Sigmoid colon (tissue), 6 donors: ENCODE measurements at regions not wholly inside any gene's neighbourhood (a gene's known extent, or its start where the extent isn't known, plus 50 kb on each side); places are given as distances from the start of the nearest gene placed in this dataset.

Experiments used
- DNase-seq: peaks from one replicate; pipeline ENCODE4 v3.0.0-alpha.2; 2019
- H3K27ac ChIP-seq, 4 donors: fragments of 200-600 bp; sonication (generic); one replicate each; pipeline ENCODE4 v1.5.1; 2016 to 2019; ENCODE audit warnings: mild to moderate bottlenecking in 1 of 4
- H3K27me3 ChIP-seq, 3 donors: fragments of 200-600 bp; sonication (generic); one replicate each; pipeline ENCODE4 v1.5.1; 2019; ENCODE audit warnings: mild to moderate bottlenecking in 1 of 3
- H3K36me3 ChIP-seq, 4 donors: fragments of 200-600 bp; sonication (generic); one replicate each; pipeline ENCODE4 v1.5.1; 2016 to 2019
- H3K4me1 ChIP-seq, 4 donors: fragments of 200-600 bp; sonication (generic); one replicate each; pipeline ENCODE4 v1.5.1; 2017 to 2019
- H3K4me3 ChIP-seq, 4 donors: fragments of 200-600 bp; sonication (generic); one replicate each; pipeline ENCODE4 v1.5.1; 2017 to 2019; ENCODE audit warnings: mild to moderate bottlenecking in 2 of 4, moderate library complexity in 1 of 4
- H3K9me3 ChIP-seq, 4 donors: fragments of 200-600 bp in 3 of 4; sonication (generic) in 3 of 4; one replicate each; pipeline versions ENCODE4 v1.5.1 to v1.6.1; 2013 to 2019
- CTCF ChIP-seq, 4 experiments: fragments of 450-650 bp in 3 of 4; fragments of 200-600 bp in 1 of 4; IDR thresholded peaks; one replicate each; pipeline ENCODE4 v1.5.1; 2016 to 2019; ENCODE audit warnings: antibody characterized with exemption in 4 of 4, mild to moderate bottlenecking in 3 of 4, moderate library complexity in 2 of 4
- EP300 ChIP-seq, 4 donors: sonication (generic); formaldehyde crosslinking; IDR thresholded peaks; one replicate each; pipeline ENCODE4 v1.6.1; 2017; ENCODE audit warnings: antibody characterized with exemption in 4 of 4
- POLR2A ChIP-seq, 2 donors: fragments of 450-650 bp; IDR thresholded peaks; one replicate each; pipeline ENCODE4 v1.6.1; 2016; ENCODE audit warnings: antibody characterized with exemption in 2 of 2, mild to moderate bottlenecking in 2 of 2, moderate library complexity in 2 of 2
- POLR2AphosphoS5 ChIP-seq, 4 donors: sonication (generic); formaldehyde crosslinking; IDR thresholded peaks; one replicate each; pipeline ENCODE4 v1.6.1; 2017; ENCODE audit warnings: antibody characterized with exemption in 4 of 4
- WGBS, 2 donors: extraction: QIAGEN DNeasy Blood & Tissue Kit; methylation state at CpG; one replicate each; pipeline ENCODE4 v1.1.7; 2013; 5-methylcytosine and 5-hydroxymethylcytosine counted together
- intact Hi-C: fragments of 100-400 bp; cut with DNase I; formaldehyde crosslinking; loops from one replicate; pipeline ENCODE4 v1.15.1; 2023
- donor health status: healthy with polysubstance abuse.
- donor health status: healthy.

GRCh38 chr7:156055206-156055822 is 243.1 kb upstream of the SHH start:
- TF ChIP-seq POLR2AphosphoS5 (IDR thresholded peaks at IDR 0.05) = no peak
- no peak for TF ChIP-seq EP300 (IDR thresholded peaks at IDR 0.05)
- no peak for TF ChIP-seq CTCF (IDR thresholded peaks at IDR 0.05)
- no peak for TF ChIP-seq POLR2A (IDR thresholded peaks at IDR 0.05)
- no peak overlapping the region for H3K27ac ChIP-seq
- 78 to 82% methylated on average over 10 of the region's 10 CpGs for WGBS, 2 donors
- H3K36me3 ChIP-seq = no peaks in the 10 kb centered on the region
- intact Hi-C loops = no loop called here
- no peak for DNase-seq
- no peaks in the 10 kb centered on the region for H3K4me1 ChIP-seq
- H3K4me3 ChIP-seq = no peak overlapping the region
- H3K9me3 ChIP-seq = no peaks in the 10 kb centered on the region
- peaks cover 0 to 5% (median 0%) of the 10 kb centered on the region in 3 donors for H3K27me3 ChIP-seq

GRCh38 chr7:156051884-156052283 is 239.6 kb upstream of the SHH start:
- Histone ChIP-seq H3K4me1 (no peaks in the 10 kb centered on the region), H3K4me3 (no peak overlapping the region), H3K9me3 (no peaks in the 10 kb centered on the region), H3K27me3 (peaks cover 0 to under 1% (median 0%) of the 10 kb centered on the region in 3 donors), H3K27ac (no peak overlapping the region), H3K36me3 (no peaks in the 10 kb centered on the region)
- 90 to 93% methylated on average over 1 of the region's 1 CpG for WGBS, 2 donors
- DNase-seq = no peak
- no peak for TF ChIP-seq EP300 (IDR thresholded peaks at IDR 0.05)
- no peak for TF ChIP-seq POLR2AphosphoS5 (IDR thresholded peaks at IDR 0.05)
- no peak for TF ChIP-seq CTCF (IDR thresholded peaks at IDR 0.05)
- no peak for TF ChIP-seq POLR2A (IDR thresholded peaks at IDR 0.05)
- intact Hi-C loops = no loop called here

GRCh38 chr7:156050636-156051569 is 238.6 kb upstream of the SHH start:
- Histone ChIP-seq H3K27me3 (no peaks in the 10 kb centered on the region), H3K4me3 (no peak overlapping the region), H3K9me3 (no peaks in the 10 kb centered on the region), H3K36me3 (no peaks in the 10 kb centered on the region), H3K4me1 (no peaks in the 10 kb centered on the region), H3K27ac (no peak overlapping the region)
- TF ChIP-seq POLR2AphosphoS5 (IDR thresholded peaks at IDR 0.05) = no peak
- TF ChIP-seq POLR2A (IDR thresholded peaks at IDR 0.05) = no peak
- no peak for TF ChIP-seq CTCF (IDR thresholded peaks at IDR 0.05)
- TF ChIP-seq EP300 (IDR thresholded peaks at IDR 0.05) = no peak
- DNase-seq = peak; percentile 46
- intact Hi-C loops = no loop called here
- WGBS, 2 donors = 85 to 90% methylated on average over 19 of the region's 19 CpGs

GRCh38 chr7:156049366-156049765 is 237.1 kb upstream of the SHH start:
- Histone ChIP-seq H3K36me3 (no peaks in the 10 kb centered on the region), H3K27ac (no peak overlapping the region), H3K9me3 (no peaks in the 10 kb centered on the region), H3K4me1 (no peaks in the 10 kb centered on the region), H3K4me3 (no peak overlapping the region), H3K27me3 (no peaks in the 10 kb centered on the region)
- intact Hi-C loops = no loop called here
- no peak for TF ChIP-seq CTCF (IDR thresholded peaks at IDR 0.05)
- no peak for TF ChIP-seq POLR2A (IDR thresholded peaks at IDR 0.05)
- TF ChIP-seq POLR2AphosphoS5 (IDR thresholded peaks at IDR 0.05) = no peak
- TF ChIP-seq EP300 (IDR thresholded peaks at IDR 0.05) = no peak
- WGBS, 2 donors = 44 to 80% methylated on average over 8 of the region's 8 CpGs
- DNase-seq = peak; percentile 54
